DMS 273 (cell line): ENCODE measurements at regions not wholly inside any gene's neighbourhood (a gene's known extent, or its start where the extent isn't known, plus 50 kb on each side); places are given as distances from the start of the nearest gene placed in this dataset.
"Not testable (repeated sequence)": the region's sequence is repeated elsewhere in the genome, so short reads cannot be mapped to it uniquely, and the experiment has no call there.

Source experiments
- DNase-seq: peaks from one replicate; lab custom pipeline; 2025; ENCODE audit not compliant: unreplicated experiment; lab: John Stamatoyannopoulos, UW

DNA sequence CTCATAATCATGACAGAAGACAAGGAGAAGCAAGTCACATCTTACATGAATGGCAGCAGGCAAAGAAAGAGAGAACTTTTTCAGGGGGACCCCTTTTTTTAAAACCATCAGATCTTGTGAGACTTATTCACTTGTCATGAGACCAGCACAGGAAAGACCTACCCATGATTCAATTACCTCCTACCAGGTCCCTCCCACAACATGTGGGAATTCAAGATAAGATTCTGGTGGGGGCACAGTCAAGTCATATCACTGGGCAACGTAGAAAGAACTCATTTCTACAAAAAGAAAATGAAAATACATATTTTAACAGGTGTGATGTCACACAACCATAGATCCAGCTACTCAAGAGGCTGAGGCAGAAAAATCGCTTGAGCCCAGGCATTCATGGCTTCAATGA, 304.1 kb downstream of the IPMK start:
- DNase-seq: no peak

DNA sequence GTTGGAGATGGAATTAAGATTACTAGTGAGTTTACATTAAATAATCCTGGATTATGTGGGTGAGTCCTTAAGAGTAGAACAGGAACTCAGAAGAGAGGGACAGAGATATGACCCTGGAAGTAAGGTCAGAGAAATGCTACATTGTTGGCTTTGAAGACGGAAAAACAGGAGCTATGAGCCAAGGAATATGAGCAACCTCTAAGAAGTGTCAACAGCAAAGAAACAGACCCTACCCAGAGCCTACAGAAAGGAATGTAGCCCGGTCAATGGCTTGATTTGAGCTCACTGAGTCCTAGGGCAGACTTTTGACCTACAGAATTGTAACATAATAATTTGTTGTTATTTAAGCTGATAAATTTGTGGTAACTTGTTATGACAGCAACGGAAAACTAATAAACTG, 304.9 kb downstream of the IPMK start:
- no peak for DNase-seq

DNA sequence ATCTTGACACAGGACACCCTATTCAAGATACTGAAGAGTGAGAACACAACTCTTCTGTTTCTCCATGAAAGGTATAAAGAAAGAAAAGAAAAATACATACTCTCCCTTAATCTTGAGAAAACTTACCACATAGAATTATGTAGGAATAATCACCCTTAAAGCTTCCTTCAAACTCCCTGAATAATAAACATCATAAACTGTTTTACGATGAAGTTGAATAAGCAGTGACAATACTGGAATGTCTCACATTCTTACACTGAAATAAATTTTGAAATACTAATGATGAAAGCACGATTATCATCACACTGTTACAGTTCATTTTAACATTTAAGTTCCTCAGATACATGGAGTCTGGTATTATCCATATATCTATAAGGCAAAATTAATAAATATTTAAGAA, 306.2 kb downstream of the IPMK start:
- DNase-seq: no peak

DNA sequence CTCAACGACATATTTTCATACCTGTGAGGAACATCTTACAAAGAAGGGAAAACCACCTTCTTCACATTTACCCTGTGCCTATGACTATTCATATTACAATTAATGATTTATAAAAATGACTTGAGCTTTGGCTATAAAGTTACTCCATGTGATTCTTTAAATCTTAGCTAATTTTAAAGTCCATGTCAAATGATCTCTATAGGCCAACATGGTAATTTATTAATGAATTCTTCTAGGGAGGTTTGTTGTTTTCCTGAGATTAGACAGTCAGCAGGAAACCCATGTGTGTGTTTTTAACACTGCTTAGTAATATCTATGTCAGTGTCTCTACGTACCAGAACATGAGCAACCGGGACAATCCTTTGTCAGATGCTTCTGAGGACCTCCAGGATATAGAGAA, 307.3 kb downstream of the IPMK start:
- no peak for DNase-seq

DNA sequence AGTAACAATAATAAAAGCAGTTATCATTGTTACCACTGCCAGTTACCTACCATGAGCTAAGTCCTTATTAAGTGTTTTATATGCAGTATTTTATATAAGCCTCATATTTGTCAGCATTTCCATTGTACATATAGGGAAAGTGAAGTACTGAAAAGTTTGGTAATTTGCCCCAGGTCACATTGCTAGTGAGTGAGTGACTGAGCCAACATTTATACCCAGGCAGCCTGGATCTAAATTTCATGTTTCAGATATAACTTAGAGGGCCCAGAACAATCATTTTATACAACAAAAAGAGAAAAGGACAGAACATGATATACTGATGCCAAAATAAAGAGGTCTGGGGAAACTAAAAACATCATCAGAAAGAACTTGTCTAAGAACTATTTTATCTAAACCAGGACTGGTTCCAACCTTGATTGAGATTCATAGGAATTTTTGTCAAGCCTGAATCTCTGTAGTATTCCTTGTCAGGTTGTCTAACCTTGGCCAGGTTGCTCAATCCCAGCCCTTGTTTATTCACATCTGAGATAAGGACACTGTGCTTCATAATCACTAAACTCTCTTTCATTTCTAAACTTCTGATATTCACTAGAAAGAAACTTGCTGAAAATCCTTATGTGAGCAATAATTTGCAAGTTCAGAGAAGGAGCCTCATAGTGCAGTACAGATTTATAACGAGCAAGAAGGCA, 308.2 kb downstream of the IPMK start:
- DNase-seq: no peak

- no peak for DNase-seq
Measured at GRCh38 chr10:57955076-57955475, 312.6 kb downstream of the IPMK start.

DNA sequence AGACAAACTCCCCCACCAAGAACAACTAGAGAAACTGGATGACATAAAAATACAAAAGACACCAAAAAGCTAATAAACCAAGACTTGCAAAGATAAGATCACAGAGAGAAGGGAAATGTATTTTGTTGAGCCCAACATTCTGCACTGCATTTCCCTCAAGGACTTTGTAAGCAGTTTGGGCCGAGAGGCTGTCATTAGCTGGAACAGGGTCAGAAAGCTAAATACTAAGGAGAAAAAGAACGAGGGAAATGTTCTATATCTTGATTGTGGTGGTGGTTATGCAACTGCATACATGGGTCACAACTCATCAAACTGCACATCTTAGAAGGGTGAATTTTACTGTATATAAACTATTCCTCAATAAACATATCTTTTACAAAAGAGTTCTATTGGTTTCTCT, 315.0 kb downstream of the IPMK start:
- no peak for DNase-seq

- DNase-seq: no peak
Measured at GRCh38 chr10:57950442-57950974, 317.2 kb downstream of the IPMK start.

GRCh38 chr10:57948796-57949195, 318.9 kb downstream of the IPMK start:
- DNase-seq: no peak

DNA sequence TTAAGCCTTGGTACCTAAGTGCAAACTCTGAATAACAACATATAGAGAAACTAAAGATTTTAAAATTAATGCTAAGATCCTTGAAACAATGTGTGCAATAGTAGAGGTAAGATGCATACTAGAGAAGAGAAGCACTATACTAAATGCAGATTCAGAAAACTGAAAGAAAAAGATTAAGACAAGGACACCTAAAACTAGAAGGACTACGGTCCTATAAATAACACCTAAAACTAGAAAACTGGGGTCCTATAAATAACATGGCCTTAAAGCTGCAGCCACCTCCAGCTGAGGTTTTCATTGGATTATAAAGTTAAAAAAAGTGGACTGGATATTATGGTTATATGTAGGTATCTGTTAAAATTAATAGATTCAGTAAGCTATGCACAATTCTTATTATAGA, 320.9 kb downstream of the IPMK start:
- no peak for DNase-seq

DNA sequence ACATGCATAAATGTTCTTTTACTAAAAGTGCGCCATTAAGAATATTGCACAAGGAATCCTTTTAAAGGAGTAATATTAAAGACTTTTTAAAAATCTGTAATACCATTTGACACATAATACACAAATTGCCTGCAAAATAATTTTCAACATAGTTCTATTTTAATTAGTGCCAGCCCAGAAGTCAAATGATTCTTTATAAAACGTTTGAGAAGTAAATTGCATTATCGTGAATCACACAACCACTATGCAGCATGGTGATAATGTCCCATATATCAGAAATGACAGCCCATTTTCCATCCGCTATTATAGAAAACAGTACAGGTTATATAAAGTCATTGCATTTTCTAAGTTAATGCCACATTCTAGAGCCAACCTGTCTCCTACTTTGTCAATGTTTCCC, 324.0 kb downstream of the IPMK start:
- DNase-seq: no peak

GRCh38 chr10:57925045-57925444, 342.6 kb downstream of the IPMK start:
- DNase-seq: no peak

DNA sequence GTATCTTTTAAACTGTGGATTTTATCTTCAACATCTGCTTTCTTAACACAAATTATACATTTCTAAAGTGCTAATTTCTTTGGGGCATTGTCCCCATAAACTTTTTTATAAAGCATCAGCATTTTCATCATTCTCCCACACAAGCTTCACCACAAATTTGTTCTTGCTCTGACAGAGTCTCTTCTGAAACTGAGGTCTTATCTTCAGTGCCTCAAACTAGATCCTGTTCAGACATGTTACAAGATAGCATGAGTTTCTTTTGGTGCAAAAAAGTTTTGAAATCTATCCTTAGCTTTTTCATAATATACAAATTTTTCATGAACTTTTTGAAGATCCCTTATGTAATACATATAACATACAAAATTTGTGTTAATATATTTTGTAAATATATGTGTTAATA, 346.6 kb downstream of the IPMK start:
- DNase-seq: no peak

DNA sequence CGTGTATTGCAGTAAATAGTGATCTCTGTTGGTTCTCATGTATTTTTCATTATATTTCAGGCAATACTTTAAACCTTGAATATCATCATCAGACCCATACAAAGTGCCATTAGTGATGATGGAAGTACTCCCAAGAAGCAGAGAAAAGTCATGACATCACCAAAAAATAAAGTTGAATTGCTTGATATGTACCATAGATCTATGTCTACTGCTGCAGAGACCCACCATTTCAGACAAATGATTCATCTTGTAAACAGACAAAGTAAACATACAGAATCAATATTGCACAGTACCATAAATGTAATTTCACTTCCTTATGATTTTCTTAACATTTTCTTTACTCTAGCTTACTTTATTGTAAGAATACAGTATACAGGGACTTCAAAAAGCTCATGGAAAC, 347.8 kb downstream of the IPMK start:
- DNase-seq: no peak

DNA sequence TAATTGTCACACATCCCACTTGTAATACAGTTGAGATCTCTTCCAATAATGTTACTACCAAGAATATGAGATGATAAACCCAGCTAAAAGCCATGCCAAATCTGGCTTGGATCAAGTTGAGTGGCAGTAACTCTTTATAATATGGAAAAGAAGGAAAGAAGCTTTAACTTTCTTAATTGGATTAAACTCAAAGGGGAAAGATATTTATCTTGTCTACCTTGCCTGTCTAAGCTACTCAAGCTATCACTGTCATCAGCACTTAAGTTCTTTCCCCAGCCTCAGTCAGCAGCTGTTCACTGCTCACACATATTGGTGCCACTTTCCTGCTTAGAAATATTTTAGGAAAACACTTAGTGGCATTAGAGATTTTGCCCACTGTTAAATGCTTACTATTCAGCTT, 350.7 kb downstream of the IPMK start:
- DNase-seq: no peak

- peak; percentile 9 for DNase-seq
Measured at GRCh38 chr10:57905861-57906260, 361.8 kb downstream of the IPMK start.

DNA sequence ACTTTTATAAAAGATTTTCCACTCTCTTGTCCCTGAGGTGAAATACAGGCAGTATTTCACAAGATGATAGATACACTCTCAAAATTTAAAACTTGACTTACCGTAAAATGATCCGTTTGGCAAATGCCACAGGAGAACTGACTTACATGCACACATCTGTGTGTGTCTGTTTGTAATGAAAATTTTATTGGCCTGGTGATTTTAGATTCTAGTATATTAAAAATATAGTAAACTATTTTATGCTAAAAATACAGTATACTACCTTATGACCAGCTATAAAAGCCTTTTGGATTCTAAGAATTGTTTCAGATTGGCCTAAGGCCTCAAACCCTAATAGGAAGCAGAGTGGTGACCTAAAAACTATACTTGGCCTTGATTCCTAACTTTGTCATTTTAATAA, 362.7 kb downstream of the IPMK start:
- no peak for DNase-seq

- no peak for DNase-seq
Measured at GRCh38 chr10:57898231-57898630, 369.5 kb downstream of the IPMK start.

GRCh38 chr10:57897611-57898010, 370.1 kb downstream of the IPMK start:
- no peak for DNase-seq

DNA sequence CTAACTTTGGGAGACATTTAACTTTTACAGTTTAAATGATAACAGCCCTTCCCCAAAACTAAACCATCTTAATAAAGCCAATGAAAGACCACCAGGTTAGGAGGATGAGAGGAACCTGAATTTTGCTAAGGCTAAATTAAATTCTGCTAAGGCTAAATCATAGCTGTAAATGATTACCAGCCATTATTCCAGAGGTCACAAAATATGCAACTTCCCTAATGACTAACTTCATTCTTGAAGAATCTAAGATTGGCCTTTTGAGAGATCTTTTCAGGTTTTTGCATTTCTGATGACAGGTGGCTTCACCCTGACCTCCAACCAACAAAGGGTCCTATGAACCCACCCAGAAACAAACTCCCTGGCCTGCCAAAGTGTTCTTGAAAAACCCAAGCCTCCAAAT, 373.3 kb downstream of the IPMK start:
- DNase-seq: no peak

DNA sequence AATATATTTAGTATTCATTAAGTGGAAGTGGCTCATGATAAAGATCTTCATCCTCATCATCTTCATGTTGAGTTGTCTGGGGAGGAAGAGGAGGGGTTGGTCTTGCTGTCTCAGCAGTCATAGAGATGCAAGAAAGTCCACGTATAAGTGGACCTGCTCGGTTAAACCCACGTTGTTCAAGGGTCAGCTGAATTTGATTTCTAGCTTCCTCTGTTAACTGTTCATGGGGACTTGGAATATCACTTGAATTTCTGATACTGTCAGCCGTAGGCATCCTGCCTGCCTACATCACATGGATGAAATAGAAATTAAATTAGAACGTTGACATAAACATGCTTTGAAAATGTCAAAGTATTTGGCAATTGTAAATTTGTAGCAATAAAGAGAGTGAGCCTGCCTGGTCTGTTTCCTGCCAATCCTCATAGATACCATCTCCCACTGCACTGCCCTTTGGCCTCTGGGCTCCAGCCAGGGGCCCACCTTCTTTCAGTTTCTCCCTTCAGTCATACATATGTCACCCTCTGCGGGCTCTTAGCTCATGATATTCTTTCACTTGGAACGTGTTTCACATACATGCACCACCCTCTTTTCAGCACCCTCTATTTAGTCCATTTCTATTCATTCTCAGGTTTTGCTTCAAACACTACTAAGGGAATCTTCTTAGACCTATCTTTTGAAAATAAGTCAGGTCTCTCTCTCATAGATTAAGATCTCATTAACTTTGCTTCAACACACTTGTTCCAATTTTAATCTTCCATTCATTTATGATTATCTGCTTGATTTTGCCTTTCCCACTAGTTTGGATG, 376.3 kb downstream of the IPMK start:
- no peak for DNase-seq

DNA sequence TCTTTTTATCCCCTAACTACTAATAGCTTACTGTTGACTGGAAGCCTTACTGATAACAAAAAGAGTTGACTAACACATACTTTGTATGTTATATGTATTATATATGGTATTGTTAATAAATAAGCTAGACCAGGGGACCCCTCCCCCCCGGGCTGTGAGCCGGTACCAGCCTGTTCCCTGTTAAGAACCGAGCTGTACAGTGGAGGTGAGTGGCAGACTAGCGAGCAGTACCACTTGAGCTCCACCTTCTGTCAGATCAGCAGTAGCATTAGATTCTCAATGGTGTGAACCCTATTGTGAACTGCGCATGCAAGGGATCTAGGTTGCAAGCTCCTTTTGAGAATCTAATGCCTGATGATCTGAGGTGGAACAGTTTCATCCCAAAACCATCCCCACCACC, 377.0 kb downstream of the IPMK start:
- no peak for DNase-seq

DNA sequence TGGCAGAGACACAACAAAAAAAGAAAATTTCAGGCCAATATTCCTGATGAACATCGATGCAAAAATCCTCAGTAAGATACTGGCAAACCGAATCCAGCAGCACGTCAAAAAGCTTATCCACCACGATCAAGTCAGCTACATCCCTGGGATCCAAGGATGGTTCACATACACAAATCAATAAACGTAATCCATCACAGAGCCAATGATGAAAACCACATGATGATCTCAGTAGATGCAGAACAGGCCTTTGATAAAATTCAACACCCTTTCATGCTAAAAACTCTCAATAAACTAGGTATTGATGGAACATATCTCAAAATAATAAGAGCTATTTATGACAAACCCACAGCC, 382.1 kb downstream of the IPMK start:
- not testable (repeated sequence) for DNase-seq
